PC-9 (cell line): ENCODE measurements at regions not wholly inside any gene's neighbourhood (a gene's known extent, or its start where the extent isn't known, plus 50 kb on each side); places are given as distances from the start of the nearest gene placed in this dataset.

ENCODE experiments used
- EZH2 ChIP-seq: fragments of 200-600 bp; sonication (generic); IDR thresholded peaks from 2 replicates; pipeline ENCODE4 v1.8.0; 2017; ENCODE audit warnings: antibody characterized with exemption, low read depth
- TF ChIP-seq, protein P1 (sequence below): fragments of 200-600 bp; sonication (generic); conservative IDR thresholded peaks from 2 replicates; pipeline ENCODE4 v1.6.1; 2017; ENCODE audit warnings: mixed run types, antibody characterized with exemption, mild to moderate bottlenecking, moderate library complexity

GRCh38 chr11:25242928-25243327 is 746.1 kb downstream of the LUZP2 start:
- TF ChIP-seq, protein P1, sequence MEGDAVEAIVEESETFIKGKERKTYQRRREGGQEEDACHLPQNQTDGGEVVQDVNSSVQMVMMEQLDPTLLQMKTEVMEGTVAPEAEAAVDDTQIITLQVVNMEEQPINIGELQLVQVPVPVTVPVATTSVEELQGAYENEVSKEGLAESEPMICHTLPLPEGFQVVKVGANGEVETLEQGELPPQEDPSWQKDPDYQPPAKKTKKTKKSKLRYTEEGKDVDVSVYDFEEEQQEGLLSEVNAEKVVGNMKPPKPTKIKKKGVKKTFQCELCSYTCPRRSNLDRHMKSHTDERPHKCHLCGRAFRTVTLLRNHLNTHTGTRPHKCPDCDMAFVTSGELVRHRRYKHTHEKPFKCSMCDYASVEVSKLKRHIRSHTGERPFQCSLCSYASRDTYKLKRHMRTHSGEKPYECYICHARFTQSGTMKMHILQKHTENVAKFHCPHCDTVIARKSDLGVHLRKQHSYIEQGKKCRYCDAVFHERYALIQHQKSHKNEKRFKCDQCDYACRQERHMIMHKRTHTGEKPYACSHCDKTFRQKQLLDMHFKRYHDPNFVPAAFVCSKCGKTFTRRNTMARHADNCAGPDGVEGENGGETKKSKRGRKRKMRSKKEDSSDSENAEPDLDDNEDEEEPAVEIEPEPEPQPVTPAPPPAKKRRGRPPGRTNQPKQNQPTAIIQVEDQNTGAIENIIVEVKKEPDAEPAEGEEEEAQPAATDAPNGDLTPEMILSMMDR: no peak
- TF ChIP-seq EZH2: no peak
